GM18907 (cell line): ENCODE measurements at regions not wholly inside any gene's neighbourhood (a gene's known extent, or its start where the extent isn't known, plus 50 kb on each side); places are given as distances from the start of the nearest gene placed in this dataset.

Experiments used
- ATAC-seq: cut with Tn5 transposase; IDR thresholded peaks from one replicate; pipeline ENCODE4 v1.9.1; 2021; ENCODE audit warnings: mild to moderate bottlenecking, moderate library complexity; ENCODE audit not compliant: unreplicated experiment

- ATAC-seq: no peak
Observed at GRCh38 chr2:23078784-23079434, 306.1 kb upstream of the KLHL29 start.

GRCh38 chr2:23083966-23084365 is 301.0 kb upstream of the KLHL29 start:
- ATAC-seq: no peak

GRCh38 chr2:23091019-23091418 is 294.0 kb upstream of the KLHL29 start:
- no peak for ATAC-seq

- no peak for ATAC-seq
Observed at GRCh38 chr2:23091900-23092299, 293.1 kb upstream of the KLHL29 start.

GRCh38 chr2:23092831-23093230 is 292.1 kb upstream of the KLHL29 start:
- no peak for ATAC-seq

- no peak for ATAC-seq
Observed at GRCh38 chr2:23093513-23093912, 291.5 kb upstream of the KLHL29 start.

GRCh38 chr2:23096906-23097602 is 287.9 kb upstream of the KLHL29 start:
- ATAC-seq: no peak

- no peak for ATAC-seq
Observed at GRCh38 chr2:23100406-23100805, 284.6 kb upstream of the KLHL29 start.

- ATAC-seq: no peak
Observed at GRCh38 chr2:23106242-23106785, 278.7 kb upstream of the KLHL29 start.

- no peak for ATAC-seq
Observed at GRCh38 chr2:23107327-23107941, 277.5 kb upstream of the KLHL29 start.

- ATAC-seq: no peak
Observed at GRCh38 chr2:23111263-23111662, 273.7 kb upstream of the KLHL29 start.

- no peak for ATAC-seq
Observed at GRCh38 chr2:23112517-23112916, 272.5 kb upstream of the KLHL29 start.

GRCh38 chr2:23114299-23114698 is 270.7 kb upstream of the KLHL29 start:
- ATAC-seq: no peak

GRCh38 chr2:23118313-23118712 is 266.7 kb upstream of the KLHL29 start:
- ATAC-seq: no peak

GRCh38 chr2:23118894-23119293 is 266.1 kb upstream of the KLHL29 start:
- no peak for ATAC-seq

GRCh38 chr2:23120161-23120560 is 264.8 kb upstream of the KLHL29 start:
- ATAC-seq: no peak

- no peak for ATAC-seq
Observed at GRCh38 chr2:23121968-23122648, 262.9 kb upstream of the KLHL29 start.

GRCh38 chr2:23122681-23123215 is 262.2 kb upstream of the KLHL29 start:
- ATAC-seq: no peak

- ATAC-seq: no peak
Observed at GRCh38 chr2:23123686-23124085, 261.3 kb upstream of the KLHL29 start.

GRCh38 chr2:23124214-23124750 is 260.7 kb upstream of the KLHL29 start:
- ATAC-seq: no peak

GRCh38 chr2:23127465-23127864 is 257.5 kb upstream of the KLHL29 start:
- ATAC-seq: no peak
